NOMO-1 (cell line): ENCODE measurements at regions not wholly inside any gene's neighbourhood (a gene's known extent, or its start where the extent isn't known, plus 50 kb on each side); places are given as distances from the start of the nearest gene placed in this dataset.
"Not testable (repeated sequence)": the region's sequence is repeated elsewhere in the genome, so short reads cannot be mapped to it uniquely, and the experiment has no call there.

Source experiments
- DNase-seq, 2 experiments: peaks; one replicate each; lab custom pipeline; 2025; ENCODE audit not compliant: unreplicated experiment in 2 of 2; lab: John Stamatoyannopoulos, UW

DNA sequence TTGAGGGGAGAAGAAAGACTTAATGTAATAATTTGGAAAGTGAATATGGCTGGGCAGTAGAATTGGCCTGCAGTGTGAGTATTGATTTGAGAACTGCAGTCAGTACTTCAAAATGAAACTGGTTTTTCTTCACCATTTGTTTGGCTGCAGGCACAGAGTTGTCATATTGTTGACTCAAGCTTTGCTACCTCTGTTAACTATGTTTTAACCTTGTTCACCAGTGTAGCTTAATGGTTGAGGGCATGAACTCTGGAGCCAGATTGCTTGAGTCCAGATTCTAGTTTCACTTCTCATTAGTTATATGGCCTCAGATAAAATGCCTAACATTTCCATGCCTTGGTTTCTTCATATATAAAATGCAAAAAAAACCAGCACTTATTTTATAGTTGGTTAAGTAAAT is 64.1 kb downstream of the CFAP44 start:
- DNase-seq: peak in 1 of 2 experiments; percentile 17

DNA sequence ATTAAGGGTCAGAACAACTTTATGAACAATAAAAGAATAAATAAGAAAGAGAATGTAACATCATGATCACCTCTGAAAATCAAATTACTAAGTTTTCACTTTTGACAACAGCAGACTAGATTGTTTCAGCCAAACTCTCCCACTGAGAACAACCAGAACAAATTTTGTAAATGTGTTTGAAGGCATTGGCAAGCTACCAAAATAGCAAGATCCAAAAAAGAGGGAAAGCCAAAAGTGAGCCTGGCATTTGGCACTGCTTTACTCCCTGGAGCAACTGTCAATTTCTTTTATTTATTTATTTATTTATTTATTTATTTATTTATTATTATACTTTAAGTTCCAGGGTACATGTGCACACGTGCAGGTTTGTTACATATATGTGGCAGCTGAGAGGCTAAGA is 67.2 kb downstream of the CFAP44 start:
- DNase-seq: no peak

DNA sequence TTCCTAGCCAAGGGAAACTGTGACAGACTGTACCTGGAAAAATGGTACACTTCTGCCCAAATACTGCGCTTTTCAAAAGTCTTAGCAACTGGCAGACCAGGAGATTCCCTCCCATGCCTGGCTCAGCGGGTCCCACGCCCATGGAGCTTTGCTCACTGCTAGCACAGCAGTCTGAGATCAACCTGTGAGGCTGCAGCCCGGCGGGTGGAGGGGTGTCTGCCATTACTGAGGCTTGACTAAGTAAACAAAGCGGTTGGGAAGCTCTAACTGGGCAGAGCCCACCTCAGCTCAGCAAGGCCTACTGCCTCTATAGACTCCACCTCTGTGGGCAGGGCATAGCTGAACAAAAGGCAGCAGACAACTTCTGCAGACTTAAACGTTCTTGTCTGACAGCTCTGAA is 74.5 kb downstream of the CFAP44 start:
- not testable (repeated sequence) for DNase-seq

GRCh38 chr3:113355340-113355739 is 86.0 kb downstream of the CFAP44 start:
- not testable (repeated sequence) for DNase-seq

GRCh38 chr3:113354307-113354706 is 87.0 kb downstream of the CFAP44 start:
- no peak for DNase-seq

- no peak for DNase-seq
Observed at GRCh38 chr3:113353678-113354077, 87.6 kb downstream of the CFAP44 start.

GRCh38 chr3:113340785-113341184 is 100.5 kb downstream of the CFAP44 start:
- no peak for DNase-seq

DNA sequence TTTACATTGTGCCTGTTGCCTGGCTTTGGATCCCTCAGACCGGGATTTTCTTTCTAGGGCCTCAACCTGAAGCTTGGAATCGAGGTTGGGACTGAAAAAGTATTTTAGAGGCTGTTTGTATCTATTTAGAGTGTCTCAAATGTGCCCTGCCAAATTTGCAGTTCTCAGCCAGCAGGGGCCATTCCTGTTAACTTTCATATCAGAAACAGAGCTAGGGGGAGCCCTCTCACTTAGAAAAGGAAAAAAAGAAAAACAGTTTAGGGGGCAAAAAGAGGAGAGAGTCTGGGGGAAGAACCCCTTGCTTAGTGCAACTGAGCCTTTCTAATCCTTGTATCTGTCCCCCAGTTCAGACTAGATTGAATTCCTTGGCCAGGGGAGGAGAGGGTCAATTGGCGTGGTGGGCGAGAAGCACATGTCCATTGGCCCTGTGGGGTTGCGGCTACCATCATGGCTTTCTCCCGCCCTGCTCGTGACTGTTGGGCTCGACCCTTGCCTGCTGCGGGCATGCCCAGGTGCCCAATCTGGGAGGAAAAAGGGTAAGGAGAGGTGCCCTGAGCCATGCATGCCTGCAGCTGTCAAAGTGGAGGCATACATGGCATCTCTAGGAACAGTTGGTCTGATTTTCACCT is 101.6 kb downstream of the CFAP44 start:
- DNase-seq: no peak
